ENCODE measurements at regions not wholly inside any gene's neighbourhood (a gene's known extent, or its start where the extent isn't known, plus 50 kb on each side); places are given as distances from the start of the nearest gene placed in this dataset.

DNA sequence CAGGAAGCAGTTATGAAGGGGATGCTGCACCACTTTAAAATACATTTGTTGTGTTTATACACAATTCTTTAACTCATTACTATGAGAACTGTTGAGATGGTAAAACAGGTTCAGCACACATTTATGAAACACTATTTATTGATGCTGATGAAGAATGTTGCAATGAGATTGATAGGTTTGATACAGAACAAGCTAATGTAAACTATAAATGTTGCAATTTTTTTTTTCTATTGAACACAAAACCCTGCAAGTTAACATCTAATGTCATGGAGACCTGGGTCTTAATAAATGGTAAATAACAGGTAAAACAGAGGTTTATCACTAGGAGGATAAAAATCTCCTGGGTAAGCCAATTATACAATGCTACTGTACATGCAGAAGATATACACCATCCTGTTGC is 857.6 kb downstream of the FSCB start:
- TF ChIP-seq CTCF (IDR thresholded peaks at IDR 0.05) (no peak), POLR2A (IDR thresholded peaks at IDR 0.05) (no peak)
